Smooth muscle cell (in vitro differentiated cells): ENCODE measurements at regions not wholly inside any gene's neighbourhood (a gene's known extent, or its start where the extent isn't known, plus 50 kb on each side); places are given as distances from the start of the nearest gene placed in this dataset.
"Not testable (repeated sequence)": the region's sequence is repeated elsewhere in the genome, so short reads cannot be mapped to it uniquely, and the experiment has no call there.

Experiments
- DNase-seq: peaks from one replicate; lab custom pipeline; 2025; ENCODE audit not compliant: unreplicated experiment; lab: John Stamatoyannopoulos, UW
- H2AFZ ChIP-seq: fragments of 200-600 bp; sonication (generic); 2 replicates; pipeline ENCODE4 v1.6.0; 2016; ENCODE audit warnings: antibody characterized with exemption, low read depth, mild to moderate bottlenecking
- H3F3A ChIP-seq: fragments of 200-600 bp; sonication (generic); 2 replicates; pipeline ENCODE4 v1.6.0; 2017; ENCODE audit warnings: antibody characterized with exemption, low read depth
- H3K27ac ChIP-seq: fragments of 200-600 bp; sonication (generic); 2 replicates; pipeline ENCODE4 v1.5.1; 2016; ENCODE audit warnings: low read depth, mild to moderate bottlenecking
- H3K27me3 ChIP-seq: fragments of 200-600 bp; sonication (generic); 2 replicates; pipeline ENCODE4 v1.6.1; 2016; ENCODE audit warnings: low read depth, mild to moderate bottlenecking
- H3K36me3 ChIP-seq: fragments of 200-600 bp; sonication (generic); 2 replicates; pipeline ENCODE4 v1.5.1; 2016; ENCODE audit warnings: low read depth
- H3K4me1 ChIP-seq: fragments of 200-600 bp; sonication (generic); 2 replicates; pipeline ENCODE4 v1.5.1; 2016; ENCODE audit warnings: low read depth
- H3K4me2 ChIP-seq: fragments of 200-600 bp; sonication (generic); 2 replicates; pipeline ENCODE4 v1.6.0; 2016; ENCODE audit warnings: mild to moderate bottlenecking
- H3K4me3 ChIP-seq: fragments of 200-600 bp; sonication (generic); 2 replicates; pipeline ENCODE4 v1.5.1; 2016; ENCODE audit warnings: mild to moderate bottlenecking
- H3K79me2 ChIP-seq: fragments of 200-600 bp; sonication (generic); 2 replicates; pipeline ENCODE4 v1.6.0; 2016; ENCODE audit warnings: low read depth, mild to moderate bottlenecking
- H3K9ac ChIP-seq: fragments of 200-600 bp; sonication (generic); 2 replicates; pipeline ENCODE4 v1.6.0; 2016; ENCODE audit warnings: low read depth
- H3K9me3 ChIP-seq: fragments of 200-600 bp; sonication (generic); replicated peaks from 2 replicates; pipeline ENCODE4 v1.5.1; 2016; ENCODE audit warnings: low read depth
- H4K20me1 ChIP-seq: fragments of 200-600 bp; sonication (generic); 2 replicates; pipeline ENCODE4 v1.6.0; 2016; ENCODE audit warnings: low read depth
- WGBS: methylation state at CpG from one replicate; pipeline ENCODE4 v1.1.7; 2016; ENCODE audit warnings: low lambda C conversion rate; 5-methylcytosine and 5-hydroxymethylcytosine counted together

DNA sequence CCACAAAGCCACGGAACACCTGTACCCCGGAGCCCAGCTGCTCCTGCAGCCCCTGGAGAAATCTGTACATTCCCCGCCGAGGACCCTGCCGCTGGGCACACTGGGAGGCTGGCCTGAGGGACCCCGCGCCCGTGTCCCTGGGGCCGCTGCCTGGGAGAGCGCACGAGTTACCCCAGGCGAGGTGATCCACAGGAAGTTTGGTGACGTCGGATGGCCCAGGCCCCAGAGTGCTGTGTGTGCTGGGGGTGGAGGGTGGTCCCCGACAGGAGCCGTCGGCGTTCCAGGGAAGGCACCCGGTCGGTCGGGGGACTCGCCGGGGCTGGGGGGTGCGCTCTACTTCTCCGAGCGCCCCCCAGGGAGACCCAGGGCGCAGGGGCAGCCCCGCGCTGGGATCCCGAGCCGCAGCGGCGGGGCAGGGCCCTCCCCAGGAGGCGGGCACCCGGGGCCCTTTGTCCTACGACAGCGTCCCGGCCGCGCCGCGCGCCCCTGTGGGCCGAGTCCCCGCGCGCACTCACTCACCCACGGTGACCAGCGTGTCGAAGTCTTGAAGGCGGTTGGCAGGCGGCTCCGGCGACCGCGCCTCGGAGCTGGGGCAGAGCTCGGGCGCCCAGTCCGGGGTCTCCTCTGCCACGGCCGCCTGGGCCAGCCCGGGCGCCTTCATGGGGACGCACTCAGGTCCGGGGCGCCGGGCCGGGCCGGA is 129.5 kb upstream of the PRKX start:
- not testable (repeated sequence) for H3K27me3 ChIP-seq, H4K20me1 ChIP-seq, H2AFZ ChIP-seq, H3K27ac ChIP-seq, H3F3A ChIP-seq, H3K9ac ChIP-seq, H3K9me3 ChIP-seq, DNase-seq, H3K36me3 ChIP-seq, H3K4me1 ChIP-seq, H3K4me3 ChIP-seq, H3K4me2 ChIP-seq, H3K79me2 ChIP-seq
- no CpG with 5 or more reads among the region's 70 CpGs for WGBS

DNA sequence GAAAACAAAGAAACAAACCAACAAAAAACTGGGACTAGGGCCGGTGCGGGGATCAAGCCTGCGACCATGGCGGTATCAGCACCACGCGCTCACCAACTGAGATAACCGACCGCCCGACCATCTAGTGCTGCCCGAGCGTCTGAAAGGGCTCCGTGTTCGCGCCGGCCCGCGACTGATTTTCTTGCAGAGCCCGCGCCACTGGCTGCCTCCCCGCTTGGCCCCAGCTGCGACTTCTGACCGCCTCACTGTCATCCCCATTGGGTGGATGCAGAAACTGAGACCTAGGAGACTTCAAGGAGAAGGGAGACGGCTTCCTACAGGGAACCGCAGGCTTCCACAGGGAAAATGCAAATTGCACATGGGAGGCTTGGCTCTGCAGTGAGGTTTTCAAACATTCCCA is 125.3 kb upstream of the PRKX start:
- H3F3A ChIP-seq, H3K36me3 ChIP-seq, H3K79me2 ChIP-seq, H2AFZ ChIP-seq, H3K9me3 ChIP-seq, H3K27me3 ChIP-seq, H3K4me3 ChIP-seq, DNase-seq, H3K27ac ChIP-seq, H4K20me1 ChIP-seq, H3K9ac ChIP-seq, H3K4me1 ChIP-seq, H3K4me2 ChIP-seq: not testable (repeated sequence)
- WGBS: 94% methylated on average over 6 of the region's 24 CpGs

DNA sequence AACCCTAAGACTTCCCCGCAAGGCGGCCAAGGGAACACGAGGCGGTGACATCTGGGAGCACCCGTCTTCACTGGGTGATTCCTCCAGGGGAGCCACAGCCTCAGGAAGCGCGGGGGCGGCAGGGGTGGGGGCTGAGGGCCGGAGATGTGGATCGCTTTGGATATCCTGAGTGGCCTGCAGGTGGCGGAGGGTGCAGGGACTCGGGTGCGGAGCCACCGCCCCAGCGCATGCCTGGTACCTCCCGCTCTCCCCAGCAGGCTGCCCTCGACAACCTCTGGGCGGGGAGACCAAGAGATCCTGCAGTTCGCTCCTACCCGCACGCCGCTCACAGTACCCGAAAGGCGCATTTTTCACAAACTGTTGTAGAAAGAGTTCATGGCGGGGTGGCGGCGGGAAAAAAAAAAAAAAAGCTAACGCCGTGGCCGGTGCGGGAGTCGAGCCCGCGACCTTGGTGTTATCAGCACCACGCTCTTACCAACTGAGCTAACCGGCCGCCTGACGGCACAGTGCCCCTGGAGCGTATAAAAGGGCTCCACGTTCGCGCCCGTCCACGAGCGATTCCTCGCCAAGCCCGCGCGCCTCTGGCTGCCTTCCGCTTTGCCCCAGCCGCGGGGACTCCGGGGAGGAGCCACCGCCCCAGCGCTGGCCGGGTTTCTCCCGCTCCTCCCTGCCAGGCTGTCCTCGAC is 124.7 kb upstream of the PRKX start:
- not testable (repeated sequence) for H3K36me3 ChIP-seq, H3F3A ChIP-seq, DNase-seq, H3K4me1 ChIP-seq, H3K9me3 ChIP-seq, H3K27ac ChIP-seq, H3K27me3 ChIP-seq, H3K9ac ChIP-seq, H3K4me3 ChIP-seq, H3K4me2 ChIP-seq, H2AFZ ChIP-seq, H3K79me2 ChIP-seq, H4K20me1 ChIP-seq
- WGBS: 80% methylated on average over 4 of the region's 58 CpGs

GRCh38 chrX:3837211-3837610 is 123.8 kb upstream of the PRKX start:
- H3K9me3 ChIP-seq, H2AFZ ChIP-seq, H3K79me2 ChIP-seq, H3K4me1 ChIP-seq, H3K9ac ChIP-seq, H3K27me3 ChIP-seq, H3F3A ChIP-seq, H3K27ac ChIP-seq, H3K4me3 ChIP-seq, H3K4me2 ChIP-seq, H3K36me3 ChIP-seq, H4K20me1 ChIP-seq, DNase-seq: not testable (repeated sequence)
- 100% methylated on average over 1 of the region's 13 CpGs for WGBS

GRCh38 chrX:3833761-3834542 is 120.5 kb upstream of the PRKX start:
- H3K9ac ChIP-seq, H4K20me1 ChIP-seq, H3K27ac ChIP-seq, H3K36me3 ChIP-seq, H3K4me2 ChIP-seq, H3F3A ChIP-seq, H3K9me3 ChIP-seq, DNase-seq, H3K79me2 ChIP-seq, H3K27me3 ChIP-seq, H3K4me3 ChIP-seq, H3K4me1 ChIP-seq, H2AFZ ChIP-seq: not testable (repeated sequence)
- no CpG with 5 or more reads among the region's 11 CpGs for WGBS

DNA sequence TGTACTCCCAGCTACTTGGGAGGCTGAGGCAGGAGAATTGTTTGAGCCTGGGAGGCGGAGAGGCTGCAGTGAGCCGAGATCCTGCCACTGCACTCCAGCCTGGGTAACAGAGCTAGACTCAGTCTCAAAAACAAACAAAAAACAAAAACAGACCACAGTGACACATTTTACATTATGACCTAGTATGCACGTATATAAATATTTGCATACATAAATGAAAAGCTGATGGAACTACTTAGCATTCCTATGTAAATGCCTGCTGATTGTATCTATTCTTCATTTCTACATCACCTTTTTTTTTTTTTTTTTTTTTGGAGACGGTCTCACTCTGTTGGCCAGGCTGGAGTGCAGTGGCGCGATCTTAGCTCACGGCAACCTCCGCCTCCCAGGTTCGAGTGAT is 116.6 kb upstream of the PRKX start:
- H3K36me3 ChIP-seq, DNase-seq, H2AFZ ChIP-seq, H3K9me3 ChIP-seq, H3K27me3 ChIP-seq, H3K4me1 ChIP-seq, H3F3A ChIP-seq, H3K27ac ChIP-seq, H3K79me2 ChIP-seq, H3K4me3 ChIP-seq, H3K9ac ChIP-seq, H3K4me2 ChIP-seq: not testable (repeated sequence)
- H4K20me1 ChIP-seq: peaks cover 11% of the 10 kb centered on the region
- WGBS: no CpG with 5 or more reads among the region's 9 CpGs

DNA sequence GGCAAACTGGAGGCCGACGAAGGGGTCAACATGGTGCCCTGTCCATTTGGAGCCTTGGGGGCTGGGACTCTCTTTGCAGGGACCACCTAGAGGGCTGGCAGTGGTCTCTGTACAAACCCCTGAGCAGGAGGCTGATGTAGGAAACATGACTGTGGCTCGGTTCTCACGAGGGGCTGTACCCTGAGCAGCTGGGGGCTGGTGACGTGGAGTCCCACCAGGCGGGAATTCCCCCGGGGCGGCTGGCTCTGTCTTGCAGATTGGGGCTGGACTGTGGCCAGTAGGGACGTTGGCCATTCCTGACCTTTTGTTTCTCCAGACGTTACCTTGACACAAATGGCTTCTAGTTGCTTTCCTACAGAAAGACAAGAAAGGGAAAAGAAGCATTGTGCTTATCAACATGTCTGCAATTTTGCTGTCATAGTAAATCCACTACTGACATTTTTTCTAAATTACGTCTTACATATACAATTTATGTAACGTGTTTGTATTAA is 115.6 kb upstream of the PRKX start:
- not testable (repeated sequence) for H3K79me2 ChIP-seq, H3K4me3 ChIP-seq, H3K4me2 ChIP-seq, H3K27ac ChIP-seq, DNase-seq, H3K4me1 ChIP-seq, H3K36me3 ChIP-seq, H3K9ac ChIP-seq, H2AFZ ChIP-seq, H3K9me3 ChIP-seq, H3F3A ChIP-seq, H3K27me3 ChIP-seq
- H4K20me1 ChIP-seq: peaks cover 11% of the 10 kb centered on the region
- 89% methylated on average over 5 of the region's 12 CpGs for WGBS

- not testable (repeated sequence) for H3K9ac ChIP-seq, H2AFZ ChIP-seq, H3K36me3 ChIP-seq, H3K4me3 ChIP-seq, H3K4me1 ChIP-seq, H3K4me2 ChIP-seq, H3K27me3 ChIP-seq, H3K27ac ChIP-seq, DNase-seq, H3F3A ChIP-seq, H3K9me3 ChIP-seq, H3K79me2 ChIP-seq
- H4K20me1 ChIP-seq: peaks cover 11% of the 10 kb centered on the region
- WGBS: 81% methylated on average over 19 of the region's 20 CpGs
These were observed 115.1 kb upstream of the PRKX start for GRCh38 chrX:3828378-3829040.
